ENCODE measurements at regions not wholly inside any gene's neighbourhood (a gene's known extent, or its start where the extent isn't known, plus 50 kb on each side); places are given as distances from the start of the nearest gene placed in this dataset.

DNA sequence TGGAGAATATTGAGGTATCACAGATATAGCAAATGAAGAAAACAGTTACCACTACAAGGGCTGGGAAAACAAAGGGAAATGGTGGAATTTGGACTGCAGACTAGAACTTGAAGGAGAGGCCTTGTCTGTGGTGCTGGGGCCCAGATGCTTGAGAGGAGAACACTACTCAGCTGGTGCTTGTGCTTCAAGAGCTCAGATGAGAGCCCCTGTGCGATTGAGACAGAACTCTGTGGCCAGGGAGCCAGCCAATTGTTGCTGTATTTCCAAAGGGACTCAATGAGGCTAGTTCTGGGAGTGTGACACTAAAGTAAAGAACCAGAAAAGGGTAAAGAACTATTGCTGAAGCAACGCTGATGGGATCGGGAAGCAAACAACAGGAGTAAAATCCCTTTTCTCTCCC, 406.5 kb upstream of the SEMA3D start:
- TF ChIP-seq, protein P1, sequence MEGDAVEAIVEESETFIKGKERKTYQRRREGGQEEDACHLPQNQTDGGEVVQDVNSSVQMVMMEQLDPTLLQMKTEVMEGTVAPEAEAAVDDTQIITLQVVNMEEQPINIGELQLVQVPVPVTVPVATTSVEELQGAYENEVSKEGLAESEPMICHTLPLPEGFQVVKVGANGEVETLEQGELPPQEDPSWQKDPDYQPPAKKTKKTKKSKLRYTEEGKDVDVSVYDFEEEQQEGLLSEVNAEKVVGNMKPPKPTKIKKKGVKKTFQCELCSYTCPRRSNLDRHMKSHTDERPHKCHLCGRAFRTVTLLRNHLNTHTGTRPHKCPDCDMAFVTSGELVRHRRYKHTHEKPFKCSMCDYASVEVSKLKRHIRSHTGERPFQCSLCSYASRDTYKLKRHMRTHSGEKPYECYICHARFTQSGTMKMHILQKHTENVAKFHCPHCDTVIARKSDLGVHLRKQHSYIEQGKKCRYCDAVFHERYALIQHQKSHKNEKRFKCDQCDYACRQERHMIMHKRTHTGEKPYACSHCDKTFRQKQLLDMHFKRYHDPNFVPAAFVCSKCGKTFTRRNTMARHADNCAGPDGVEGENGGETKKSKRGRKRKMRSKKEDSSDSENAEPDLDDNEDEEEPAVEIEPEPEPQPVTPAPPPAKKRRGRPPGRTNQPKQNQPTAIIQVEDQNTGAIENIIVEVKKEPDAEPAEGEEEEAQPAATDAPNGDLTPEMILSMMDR (IDR thresholded peaks at IDR 0.05), result no peak
- no peak overlapping the region for H3K27ac ChIP-seq
- DNase-seq (ENCODE audit: low spot score), result no peak
- no peaks in the 10 kb centered on the region for H3K4me1 ChIP-seq
- H3K9me3 ChIP-seq, result no peaks in the 10 kb centered on the region
- no peaks in the 10 kb centered on the region for H3K36me3 ChIP-seq
- H3K27me3 ChIP-seq, result no peaks in the 10 kb centered on the region
- H3K4me3 ChIP-seq, result no peak overlapping the region

DNA sequence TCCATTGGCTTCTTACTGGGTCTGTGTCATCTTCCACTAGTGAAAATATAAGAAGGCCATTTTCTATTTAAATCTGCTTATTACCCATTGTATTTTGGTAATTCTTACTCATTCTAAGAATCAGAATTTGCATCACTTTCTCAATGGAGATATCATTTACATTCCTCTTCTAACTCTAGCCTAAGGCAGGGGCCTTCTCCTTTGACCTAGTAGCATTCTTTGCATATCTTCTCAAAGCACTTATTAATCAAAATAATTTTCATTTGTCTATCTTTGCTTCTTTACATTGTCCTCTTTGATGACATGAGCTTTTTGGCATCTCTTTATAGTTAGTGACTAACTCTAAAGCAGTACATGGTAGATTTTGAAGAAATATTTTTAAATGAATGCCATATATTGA, 400.9 kb upstream of the SEMA3D start:
- Histone ChIP-seq H3K36me3 (no peaks in the 10 kb centered on the region), H3K4me3 (no peak overlapping the region), H3K9me3 (no peaks in the 10 kb centered on the region), H3K27me3 (no peaks in the 10 kb centered on the region), H3K27ac (no peak overlapping the region), H3K4me1 (no peaks in the 10 kb centered on the region)
- TF ChIP-seq, protein P1 (IDR thresholded peaks at IDR 0.05), result no peak
- DNase-seq (ENCODE audit: low spot score), result no peak

DNA sequence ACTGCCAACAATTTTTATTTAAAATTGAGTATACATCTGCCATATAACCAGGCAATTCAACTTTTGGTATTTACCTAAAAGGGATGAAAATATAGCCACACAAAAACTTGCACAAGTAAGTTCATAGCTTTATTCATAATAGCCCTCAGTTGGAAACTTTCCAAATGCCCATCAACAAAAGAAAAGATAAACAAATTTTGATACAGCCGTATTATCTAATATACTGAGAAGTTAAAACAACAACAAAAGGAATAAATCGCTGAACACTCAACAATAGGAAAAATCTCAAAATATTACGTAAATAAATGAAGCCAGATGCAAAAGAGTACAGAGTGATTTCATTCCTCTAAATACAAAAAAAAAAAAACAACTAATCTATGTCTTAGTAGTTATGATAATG, 399.2 kb upstream of the SEMA3D start:
- H3K27me3 ChIP-seq, result no peaks in the 10 kb centered on the region
- DNase-seq (ENCODE audit: low spot score), result no peak
- no peak overlapping the region for H3K4me3 ChIP-seq
- no peak overlapping the region for H3K27ac ChIP-seq
- H3K9me3 ChIP-seq, result no peaks in the 10 kb centered on the region
- TF ChIP-seq, protein P1 (IDR thresholded peaks at IDR 0.05), result no peak
- no peaks in the 10 kb centered on the region for H3K4me1 ChIP-seq
- H3K36me3 ChIP-seq, result no peaks in the 10 kb centered on the region

DNA sequence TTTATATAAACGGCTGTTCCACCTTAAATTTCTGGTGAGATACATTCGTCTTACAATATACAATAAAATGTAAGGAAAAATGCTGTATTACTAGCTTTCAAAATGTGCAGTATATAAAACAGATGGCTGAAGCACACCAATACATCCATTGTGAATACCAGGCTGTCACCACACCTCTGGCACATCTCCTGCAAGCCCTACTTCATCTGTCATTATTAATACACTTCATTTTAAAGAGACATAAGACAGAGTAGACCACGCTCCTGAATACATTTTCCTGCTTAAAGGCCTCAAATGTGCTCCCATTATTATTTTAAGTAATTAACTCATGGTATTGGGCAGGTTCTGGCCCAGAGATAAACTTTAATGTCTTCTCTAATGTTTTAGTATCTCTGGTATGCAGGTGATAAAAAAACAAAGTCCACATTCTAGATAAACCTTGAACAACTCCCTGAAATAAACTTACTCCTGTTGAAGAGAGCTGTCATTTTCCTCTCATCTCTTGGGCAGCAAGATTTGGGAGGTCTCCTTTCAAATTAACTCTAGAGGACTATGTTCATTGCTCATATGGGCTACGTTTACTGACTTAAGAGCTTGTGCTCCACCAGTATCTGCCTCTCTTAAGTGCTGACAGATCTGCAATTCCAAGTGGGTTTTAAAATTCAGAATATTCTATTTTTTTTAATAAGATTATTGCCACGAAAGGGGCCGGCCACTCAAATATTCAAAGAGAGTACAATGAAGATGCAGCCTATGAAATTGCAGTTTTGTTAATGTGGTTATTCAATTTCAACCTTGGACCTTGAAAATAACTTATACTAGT, 396.5 kb upstream of the SEMA3D start:
- H3K4me1 ChIP-seq, result no peaks in the 10 kb centered on the region
- H3K9me3 ChIP-seq, result no peaks in the 10 kb centered on the region
- no peak for DNase-seq (ENCODE audit: low spot score)
- H3K27ac ChIP-seq, result no peak overlapping the region
- H3K27me3 ChIP-seq, result no peaks in the 10 kb centered on the region
- TF ChIP-seq, protein P1 (IDR thresholded peaks at IDR 0.05), result no peak
- no peak overlapping the region for H3K4me3 ChIP-seq
- H3K36me3 ChIP-seq, result no peaks in the 10 kb centered on the region

DNA sequence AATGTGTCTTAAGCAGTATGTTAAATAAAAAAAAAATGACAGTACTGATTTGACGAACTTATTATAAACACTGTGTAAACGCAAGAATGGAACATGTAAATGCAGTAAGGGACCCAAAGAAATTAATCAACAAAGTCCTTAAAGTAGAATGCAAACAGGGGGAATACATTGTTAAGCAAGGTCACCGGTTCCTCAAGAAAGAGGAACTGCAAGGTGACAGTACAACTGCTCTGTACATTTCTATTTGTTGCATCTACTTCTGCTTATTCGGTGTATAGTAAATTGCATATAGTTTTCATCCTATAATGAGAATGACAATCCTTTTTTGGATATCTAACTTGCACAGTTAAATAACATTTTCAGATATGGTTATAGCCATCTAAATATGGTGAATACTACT, 387.0 kb upstream of the SEMA3D start:
- Histone ChIP-seq H3K4me1 (no peaks in the 10 kb centered on the region), H3K9me3 (no peaks in the 10 kb centered on the region), H3K36me3 (no peaks in the 10 kb centered on the region), H3K27ac (no peak overlapping the region), H3K4me3 (no peak overlapping the region), H3K27me3 (no peaks in the 10 kb centered on the region)
- no peak for DNase-seq (ENCODE audit: low spot score)
- TF ChIP-seq, protein P1 (IDR thresholded peaks at IDR 0.05), result no peak

DNA sequence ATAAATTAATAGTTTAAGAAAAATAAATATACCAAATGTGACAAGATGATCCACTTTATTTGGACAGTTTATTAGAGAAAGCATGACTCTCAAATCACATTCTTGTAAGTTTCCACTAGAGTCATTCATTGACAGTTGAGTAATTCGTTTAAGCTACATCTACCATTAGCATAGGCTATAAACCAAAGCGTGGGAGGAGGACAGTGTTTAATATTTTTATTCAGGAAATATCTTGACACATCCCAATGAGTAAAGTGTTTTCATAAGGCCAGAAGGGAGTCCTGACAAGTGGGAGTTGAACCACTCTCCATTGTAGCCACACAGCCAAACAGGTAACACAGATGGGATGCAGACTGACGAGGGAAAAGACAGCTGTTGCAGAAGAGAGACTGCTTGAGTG, 386.5 kb upstream of the SEMA3D start:
- no peaks in the 10 kb centered on the region for H3K9me3 ChIP-seq
- TF ChIP-seq, protein P1 (IDR thresholded peaks at IDR 0.05), result no peak
- no peak for DNase-seq (ENCODE audit: low spot score)
- no peak overlapping the region for H3K27ac ChIP-seq
- no peak overlapping the region for H3K4me3 ChIP-seq
- H3K36me3 ChIP-seq, result no peaks in the 10 kb centered on the region
- no peaks in the 10 kb centered on the region for H3K27me3 ChIP-seq
- no peaks in the 10 kb centered on the region for H3K4me1 ChIP-seq
